Glutamatergic neuron (in vitro differentiated cells): ENCODE measurements at regions not wholly inside any gene's neighbourhood (a gene's known extent, or its start where the extent isn't known, plus 50 kb on each side); places are given as distances from the start of the nearest gene placed in this dataset.

Source experiments
- DNase-seq: peaks from one replicate; pipeline ENCODE4 v3.0.0; 2022
- H3K27ac Mint-ChIP-seq: one replicate; pipeline ENCODE4 v1.8.0; 2020; ENCODE audit warnings: mild to moderate bottlenecking, mixed read lengths, inconsistent platforms; ENCODE audit not compliant: unreplicated experiment
- H3K27me3 Mint-ChIP-seq: one replicate; pipeline ENCODE4 v1.8.0; 2020; ENCODE audit warnings: mild to moderate bottlenecking, moderate library complexity, mixed read lengths, inconsistent platforms; ENCODE audit not compliant: unreplicated experiment
- H3K36me3 Mint-ChIP-seq: one replicate; pipeline ENCODE4 v1.8.0; 2020; ENCODE audit warnings: mild to moderate bottlenecking, mixed read lengths, inconsistent platforms; ENCODE audit not compliant: unreplicated experiment
- H3K4me1 Mint-ChIP-seq: one replicate; pipeline ENCODE4 v1.8.0; 2020; ENCODE audit warnings: mild to moderate bottlenecking, low read depth, mixed read lengths, inconsistent platforms; ENCODE audit not compliant: unreplicated experiment
- H3K4me3 Mint-ChIP-seq: one replicate; pipeline ENCODE4 v1.8.0; 2020; ENCODE audit warnings: mild to moderate bottlenecking, mixed read lengths, inconsistent platforms; ENCODE audit not compliant: unreplicated experiment
- H3K9me3 Mint-ChIP-seq: one replicate; pipeline ENCODE4 v1.8.0; 2020; ENCODE audit warnings: mild to moderate bottlenecking, moderate library complexity, mixed read lengths, inconsistent platforms; ENCODE audit not compliant: unreplicated experiment
- TF ChIP-seq, protein P1 (sequence below): fragments of 200-600 bp; sonication (generic); IDR thresholded peaks from one replicate; pipeline ENCODE4 v1.5.0; 2021; ENCODE audit not compliant: partially characterized antibody, unreplicated experiment

GRCh38 chr9:78479441-78479840 is 182.5 kb downstream of the PSAT1 start:
- Mint-ChIP-seq H3K27me3 (no peaks in the 10 kb centered on the region), H3K9me3 (peaks cover 2% of the 10 kb centered on the region), H3K36me3 (no peaks in the 10 kb centered on the region), H3K4me1 (no peaks in the 10 kb centered on the region), H3K4me3 (no peak overlapping the region), H3K27ac (no peak overlapping the region)
- DNase-seq = no peak
- TF ChIP-seq, protein P1, sequence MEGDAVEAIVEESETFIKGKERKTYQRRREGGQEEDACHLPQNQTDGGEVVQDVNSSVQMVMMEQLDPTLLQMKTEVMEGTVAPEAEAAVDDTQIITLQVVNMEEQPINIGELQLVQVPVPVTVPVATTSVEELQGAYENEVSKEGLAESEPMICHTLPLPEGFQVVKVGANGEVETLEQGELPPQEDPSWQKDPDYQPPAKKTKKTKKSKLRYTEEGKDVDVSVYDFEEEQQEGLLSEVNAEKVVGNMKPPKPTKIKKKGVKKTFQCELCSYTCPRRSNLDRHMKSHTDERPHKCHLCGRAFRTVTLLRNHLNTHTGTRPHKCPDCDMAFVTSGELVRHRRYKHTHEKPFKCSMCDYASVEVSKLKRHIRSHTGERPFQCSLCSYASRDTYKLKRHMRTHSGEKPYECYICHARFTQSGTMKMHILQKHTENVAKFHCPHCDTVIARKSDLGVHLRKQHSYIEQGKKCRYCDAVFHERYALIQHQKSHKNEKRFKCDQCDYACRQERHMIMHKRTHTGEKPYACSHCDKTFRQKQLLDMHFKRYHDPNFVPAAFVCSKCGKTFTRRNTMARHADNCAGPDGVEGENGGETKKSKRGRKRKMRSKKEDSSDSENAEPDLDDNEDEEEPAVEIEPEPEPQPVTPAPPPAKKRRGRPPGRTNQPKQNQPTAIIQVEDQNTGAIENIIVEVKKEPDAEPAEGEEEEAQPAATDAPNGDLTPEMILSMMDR = no peak

- H3K4me3 Mint-ChIP-seq = no peak overlapping the region
- H3K27me3 Mint-ChIP-seq = no peaks in the 10 kb centered on the region
- H3K4me1 Mint-ChIP-seq = peaks cover under 1% of the 10 kb centered on the region
- H3K27ac Mint-ChIP-seq = no peak overlapping the region
- TF ChIP-seq, protein P1 = no peak
- H3K36me3 Mint-ChIP-seq = no peaks in the 10 kb centered on the region
- H3K9me3 Mint-ChIP-seq = peaks cover 4% of the 10 kb centered on the region
- no peak for DNase-seq
Measured at GRCh38 chr9:78486661-78487060, 189.7 kb downstream of the PSAT1 start.

DNA sequence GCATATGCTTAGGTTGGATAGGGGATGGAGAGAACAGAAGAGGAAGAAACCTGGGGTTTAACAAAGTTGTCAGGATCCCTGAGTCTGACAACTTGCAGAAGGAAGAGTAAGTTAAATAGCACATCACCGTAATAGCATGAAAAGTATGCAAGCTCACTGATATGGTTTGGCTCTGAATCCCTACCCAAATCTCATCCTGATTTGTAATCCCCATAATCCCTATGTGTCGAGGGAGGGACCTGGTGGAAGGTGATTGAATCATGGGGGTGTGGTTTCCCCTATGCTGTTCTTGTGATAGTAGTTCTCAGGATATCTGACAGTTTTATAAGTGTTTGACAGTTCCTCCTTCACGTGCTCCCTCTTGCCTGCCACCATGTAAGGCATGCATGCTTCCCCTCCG is 193.3 kb downstream of the PSAT1 start:
- H3K36me3 Mint-ChIP-seq = no peaks in the 10 kb centered on the region

DNA sequence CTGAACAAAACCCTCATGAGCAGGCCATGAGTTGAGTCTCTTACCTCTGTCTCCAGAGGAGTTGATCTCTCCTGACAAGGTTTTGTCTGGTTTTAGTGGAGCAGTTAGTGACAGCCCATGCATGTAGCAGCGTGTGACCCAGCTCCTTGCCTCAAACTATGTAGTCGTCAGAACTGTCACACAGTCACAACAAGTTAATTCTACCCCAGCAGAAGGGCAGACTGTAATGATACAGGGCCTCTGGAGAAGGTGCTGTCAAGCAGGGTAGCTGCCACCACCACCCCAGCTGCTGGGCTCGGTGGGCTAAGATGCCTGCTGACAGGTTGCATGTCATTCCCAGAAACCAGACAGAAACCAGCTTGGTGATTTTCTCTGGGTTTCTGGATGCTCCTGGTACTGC is 194.5 kb downstream of the PSAT1 start:
- Mint-ChIP-seq H3K27me3 (peaks cover 2% of the 10 kb centered on the region), H3K9me3 (peaks cover 4% of the 10 kb centered on the region)
- no peak for DNase-seq

More for the DNA sequence above, 193.3 kb downstream of the PSAT1 start:
- TF ChIP-seq, protein P1 = no peak
- no peak for DNase-seq
- H3K4me1 Mint-ChIP-seq = peaks cover 5% of the 10 kb centered on the region
- peaks cover 4% of the 10 kb centered on the region for H3K9me3 Mint-ChIP-seq
- H3K27me3 Mint-ChIP-seq = peaks cover 2% of the 10 kb centered on the region
- H3K27ac Mint-ChIP-seq = no peak overlapping the region
- no peak overlapping the region for H3K4me3 Mint-ChIP-seq

DNA sequence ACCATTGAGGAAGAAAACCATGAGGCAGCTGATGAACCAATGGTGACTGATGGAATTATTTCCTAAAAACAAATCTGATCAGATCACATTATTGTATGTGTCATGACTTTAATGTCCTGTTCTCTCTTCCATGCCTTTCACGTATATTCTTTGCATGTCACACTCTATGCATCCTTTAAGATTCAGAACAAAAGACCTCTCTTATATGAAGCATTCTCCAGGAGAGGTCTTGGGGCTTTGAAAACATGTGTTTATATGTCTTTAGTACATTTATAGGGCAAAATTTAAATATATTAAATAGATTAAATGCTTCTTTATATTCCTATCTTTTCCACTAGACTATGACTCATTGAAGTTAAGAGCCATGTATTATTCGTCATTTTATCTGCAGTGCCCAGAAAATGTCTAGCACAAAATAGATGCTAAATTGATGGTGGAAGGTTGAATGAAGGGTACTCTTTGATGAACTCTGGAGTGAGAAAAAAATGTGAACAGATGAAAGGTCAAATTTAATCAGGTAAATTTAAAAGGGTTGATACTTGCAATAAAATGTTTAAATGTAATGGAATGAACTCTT is 196.3 kb downstream of the PSAT1 start:
- DNase-seq = no peak
- TF ChIP-seq, protein P1 = no peak
- H3K27me3 Mint-ChIP-seq = peaks cover 2% of the 10 kb centered on the region
- peaks cover 4% of the 10 kb centered on the region for H3K9me3 Mint-ChIP-seq
- peaks cover 5% of the 10 kb centered on the region for H3K4me1 Mint-ChIP-seq
- H3K27ac Mint-ChIP-seq = no peak overlapping the region
- H3K4me3 Mint-ChIP-seq = no peak overlapping the region
- no peaks in the 10 kb centered on the region for H3K36me3 Mint-ChIP-seq

More for the DNA sequence above, 194.5 kb downstream of the PSAT1 start:
- Mint-ChIP-seq H3K27ac (no peak overlapping the region), H3K4me1 (peaks cover 5% of the 10 kb centered on the region), H3K4me3 (no peak overlapping the region), H3K36me3 (no peaks in the 10 kb centered on the region)
- TF ChIP-seq, protein P1 = no peak
